H1 (cell line): ENCODE measurements at regions not wholly inside any gene's neighbourhood (a gene's known extent, or its start where the extent isn't known, plus 50 kb on each side); places are given as distances from the start of the nearest gene placed in this dataset.

Source experiments
- HDAC2 ChIP-seq, 2 experiments: fragments of 300-600 bp in 1 of 2; sonication (generic) in 1 of 2; IDR thresholded peaks; 2 replicates each; pipeline ENCODE4 v1.6.1; 2011 to 2012; ENCODE audit warnings: low read depth in 2 of 2, low read length in 2 of 2, mild to moderate bottlenecking in 2 of 2, moderate library complexity in 2 of 2, borderline replicate concordance in 1 of 2, inconsistent platforms in 1 of 2
- KDM4A ChIP-seq: IDR thresholded peaks from one replicate; pipeline ENCODE4 v1.7.1; 2012; ENCODE audit warnings: low read depth, mild to moderate bottlenecking, moderate library complexity, low read length, inconsistent platforms; ENCODE audit not compliant: severe bottlenecking
- KDM5A ChIP-seq: fragments of 200-600 bp; IDR thresholded peaks from 2 replicates; pipeline ENCODE4 v1.7.1; 2012; ENCODE audit warnings: mild to moderate bottlenecking, low read length, inconsistent platforms, mixed read lengths
- USF2 ChIP-seq: IDR thresholded peaks from 2 replicates; pipeline ENCODE4 v1.6.1; 2011; ENCODE audit warnings: low read length, improper control_type of control experiment
- ZNF274 ChIP-seq: IDR thresholded peaks from 2 replicates; pipeline ENCODE4 v1.7.0; 2012; ENCODE audit warnings: low read length, borderline replicate concordance; ENCODE audit errors: extremely low read depth

DNA sequence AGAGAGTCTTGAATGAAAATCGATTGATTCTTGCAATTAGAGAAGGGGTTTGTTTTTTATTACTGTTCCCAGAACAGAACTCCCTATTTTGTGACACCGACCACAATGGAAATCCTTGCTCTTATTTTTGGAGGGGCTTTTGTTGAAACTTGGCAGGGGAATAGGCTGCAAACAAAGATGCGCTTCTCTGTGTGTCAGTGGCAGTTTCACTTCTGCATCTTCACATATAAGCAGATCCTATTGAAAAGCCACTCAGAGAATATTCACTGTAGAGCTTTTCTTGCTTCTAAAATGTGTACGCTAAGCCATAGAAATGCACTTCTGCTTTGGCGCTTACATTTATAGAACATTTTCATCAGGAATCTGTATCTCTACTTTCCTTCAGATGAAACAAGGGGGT lies 1822.4 kb upstream of the SEL1L start (continued):
- TF ChIP-seq USF2 (no peak), KDM5A (no peak), ZNF274 (no peak), KDM4A (no peak), HDAC2 (IDR thresholded peaks at IDR 0.05; ENCODE audit: borderline replicate concordance in 1 of 2, low read depth in 2 of 2, low read length in 2 of 2) (no peak)
